GM12878 (cell line): ENCODE measurements at regions not wholly inside any gene's neighbourhood (a gene's known extent, or its start where the extent isn't known, plus 50 kb on each side); places are given as distances from the start of the nearest gene placed in this dataset.

Experiments
- E2F4 ChIP-seq: IDR thresholded peaks from 2 replicates; pipeline ENCODE4 v1.6.1; 2012; ENCODE audit warnings: low read depth, low read length, improper control_type of control experiment
- EP300 ChIP-seq, 2 experiments: fragments of 150-350 bp in 1 of 2; IDR thresholded peaks; 2 replicates each; pipeline ENCODE4 v1.6.1; 2011 to 2012; ENCODE audit warnings: low read depth in 2 of 2, low read length in 2 of 2, borderline replicate concordance in 1 of 2, improper control_type of control experiment in 1 of 2, inconsistent platforms in 1 of 2; ENCODE audit not compliant: control insufficient read depth in 1 of 2
- EZH2 ChIP-seq: IDR thresholded peaks from 2 replicates; pipeline ENCODE4 v1.6.1; 2012; ENCODE audit warnings: low read depth, mild to moderate bottlenecking, control low read depth, inconsistent platforms, low read length, borderline replicate concordance; ENCODE audit not compliant: control insufficient read depth
- HDAC2 ChIP-seq: fragments of 200-600 bp; sonication (generic); IDR thresholded peaks from 2 replicates; pipeline ENCODE4 v1.6.1; 2017
- NR2F1 ChIP-seq: fragments of 450-650 bp; conservative IDR thresholded peaks from 2 replicates; pipeline ENCODE4 v1.6.1; 2017; ENCODE audit warnings: mild to moderate bottlenecking
- NRF1 ChIP-seq: conservative IDR thresholded peaks from 2 replicates; pipeline ENCODE4 v1.6.1; 2011; ENCODE audit warnings: mild to moderate bottlenecking, low read depth, low read length, improper control_type of control experiment
- PBX3 ChIP-seq: IDR thresholded peaks from 2 replicates; pipeline ENCODE4 v1.6.1; 2011; ENCODE audit warnings: mild to moderate bottlenecking, low read depth, low read length, moderate library complexity; ENCODE audit not compliant: insufficient replicate concordance
- REST ChIP-seq: IDR thresholded peaks from 2 replicates; pipeline ENCODE4 v1.6.1; 2012; ENCODE audit warnings: mild to moderate bottlenecking, low read depth, low read length
- ZBTB11 ChIP-seq: fragments of 450-650 bp; formaldehyde crosslinking; IDR thresholded peaks from 2 replicates; pipeline ENCODE4 v1.5.0; 2022; ENCODE audit warnings: mild to moderate bottlenecking, missing genetic modification characterization
- ZNF274 ChIP-seq: IDR thresholded peaks from one replicate; pipeline ENCODE4 v1.8.0; 2011; ENCODE audit not compliant: insufficient read length, insufficient read depth
- TF ChIP-seq, protein P1 (sequence below), 3 experiments: IDR thresholded peaks in 2 of 3; conservative IDR thresholded peaks in 1 of 3; 2 replicates each; pipeline ENCODE4 v1.5.1; 2011; ENCODE audit warnings: low read depth in 3 of 3, low read length in 3 of 3, mild to moderate bottlenecking in 3 of 3, control low read depth in 2 of 3, moderate library complexity in 2 of 3, inconsistent platforms in 1 of 3, mixed read lengths in 1 of 3; ENCODE audit not compliant: control insufficient read depth in 2 of 3, insufficient read depth in 1 of 3; ENCODE audit errors: extremely low read depth in 1 of 3

DNA sequence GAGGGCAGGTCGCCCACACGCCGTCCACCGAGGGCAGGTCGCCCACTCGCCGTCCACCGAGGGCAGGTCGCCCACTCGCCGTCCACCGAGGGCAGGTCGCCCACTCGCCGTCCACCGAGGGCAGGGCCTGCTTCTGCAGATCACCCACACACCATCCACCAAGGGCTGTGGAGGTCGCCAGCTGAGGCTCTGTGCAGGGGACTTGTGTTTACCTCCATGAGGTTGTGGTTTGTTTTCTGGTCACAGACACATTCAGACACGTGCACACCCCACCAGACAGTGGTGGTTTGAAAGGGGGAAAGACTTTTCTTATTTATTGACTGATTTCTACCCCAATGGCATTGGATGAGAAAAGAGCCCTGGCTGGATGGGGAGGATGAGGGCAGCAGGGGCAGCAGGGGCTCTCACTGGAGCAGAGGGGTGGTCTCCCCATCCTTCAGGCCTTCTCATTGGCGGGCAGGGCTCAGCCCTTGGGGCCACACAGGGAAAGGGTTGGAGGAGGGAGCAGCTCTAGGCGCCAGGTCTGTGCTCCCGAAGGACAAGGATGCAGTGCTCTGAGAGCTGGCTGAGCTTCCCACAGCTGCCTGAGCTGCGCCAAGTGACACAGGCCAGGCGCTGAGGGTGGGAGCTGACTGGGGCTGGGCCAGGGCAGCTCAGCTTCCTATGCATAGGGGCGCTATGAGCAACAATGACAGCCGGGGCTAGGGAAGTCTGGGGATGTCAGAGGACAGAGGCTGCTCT, 252.6 kb upstream of the B3GAT1 start:
- TF ChIP-seq NR2F1 (no peak), PBX3 (no peak), NRF1 (no peak), ZBTB11 (CRISPR knock-in tag) (no peak), E2F4 (no peak), EP300 (IDR thresholded peaks at IDR 0.05; ENCODE audit: borderline replicate concordance in 1 of 2, control insufficient read depth in 1 of 2, low read depth in 2 of 2, low read length in 2 of 2) (no peak), ZNF274 (no peak), REST (no peak), EZH2 (no peak), HDAC2 (no peak)
- TF ChIP-seq, protein P1, sequence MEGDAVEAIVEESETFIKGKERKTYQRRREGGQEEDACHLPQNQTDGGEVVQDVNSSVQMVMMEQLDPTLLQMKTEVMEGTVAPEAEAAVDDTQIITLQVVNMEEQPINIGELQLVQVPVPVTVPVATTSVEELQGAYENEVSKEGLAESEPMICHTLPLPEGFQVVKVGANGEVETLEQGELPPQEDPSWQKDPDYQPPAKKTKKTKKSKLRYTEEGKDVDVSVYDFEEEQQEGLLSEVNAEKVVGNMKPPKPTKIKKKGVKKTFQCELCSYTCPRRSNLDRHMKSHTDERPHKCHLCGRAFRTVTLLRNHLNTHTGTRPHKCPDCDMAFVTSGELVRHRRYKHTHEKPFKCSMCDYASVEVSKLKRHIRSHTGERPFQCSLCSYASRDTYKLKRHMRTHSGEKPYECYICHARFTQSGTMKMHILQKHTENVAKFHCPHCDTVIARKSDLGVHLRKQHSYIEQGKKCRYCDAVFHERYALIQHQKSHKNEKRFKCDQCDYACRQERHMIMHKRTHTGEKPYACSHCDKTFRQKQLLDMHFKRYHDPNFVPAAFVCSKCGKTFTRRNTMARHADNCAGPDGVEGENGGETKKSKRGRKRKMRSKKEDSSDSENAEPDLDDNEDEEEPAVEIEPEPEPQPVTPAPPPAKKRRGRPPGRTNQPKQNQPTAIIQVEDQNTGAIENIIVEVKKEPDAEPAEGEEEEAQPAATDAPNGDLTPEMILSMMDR (IDR thresholded peaks at IDR 0.05 in 2 of 3, conservative IDR thresholded peaks at IDR 0.05 in 1 of 3; ENCODE audit: control insufficient read depth in 2 of 3, extremely low read depth in 1 of 3, insufficient read depth in 1 of 3, low read depth in 3 of 3, low read length in 3 of 3), result no peak
